ENCODE measurements at regions not wholly inside any gene's neighbourhood (a gene's known extent, or its start where the extent isn't known, plus 50 kb on each side); places are given as distances from the start of the nearest gene placed in this dataset.

GRCh38 chr10:3258394-3258793 lies 85.8 kb upstream of the PITRM1 start:
- TF ChIP-seq CTCF (IDR thresholded peaks at IDR 0.05; ENCODE audit: low read length) = no peak
- TF ChIP-seq EZH2 (IDR thresholded peaks at IDR 0.05; ENCODE audit: borderline replicate concordance, low read length) = no peak
